GM21515 (cell line): ENCODE measurements at regions not wholly inside any gene's neighbourhood (a gene's known extent, or its start where the extent isn't known, plus 50 kb on each side); places are given as distances from the start of the nearest gene placed in this dataset.

ENCODE experiments used
- ATAC-seq: cut with Tn5 transposase; IDR thresholded peaks from one replicate; pipeline ENCODE4 v1.9.1; 2021; ENCODE audit not compliant: unreplicated experiment

- ATAC-seq, result no peak
Observed at GRCh38 chr5:126357585-126358342, 65.4 kb upstream of the GRAMD2B start.

GRCh38 chr5:126358525-126358924 lies 64.7 kb upstream of the GRAMD2B start:
- peak; percentile 91 for ATAC-seq

- no peak for ATAC-seq
Observed at GRCh38 chr5:126359884-126360283, 63.3 kb upstream of the GRAMD2B start.

GRCh38 chr5:126360467-126360866 lies 62.7 kb upstream of the GRAMD2B start:
- ATAC-seq, result no peak

- ATAC-seq, result no peak
Observed at GRCh38 chr5:126363658-126364057, 59.6 kb upstream of the GRAMD2B start.

GRCh38 chr5:126364206-126364902 lies 58.9 kb upstream of the GRAMD2B start:
- ATAC-seq, result no peak

GRCh38 chr5:126365446-126366198 lies 57.6 kb upstream of the GRAMD2B start:
- ATAC-seq, result no peak

GRCh38 chr5:126366199-126366560 lies 57.0 kb upstream of the GRAMD2B start:
- no peak for ATAC-seq

GRCh38 chr5:126368239-126368812 lies 54.9 kb upstream of the GRAMD2B start:
- ATAC-seq, result no peak

GRCh38 chr5:126369083-126369482 lies 54.1 kb upstream of the GRAMD2B start:
- no peak for ATAC-seq

- ATAC-seq, result no peak
Observed at GRCh38 chr5:126369995-126370731, 53.0 kb upstream of the GRAMD2B start.

- no peak for ATAC-seq
Observed at GRCh38 chr5:126370796-126371718, 52.2 kb upstream of the GRAMD2B start.

- no peak for ATAC-seq
Observed at GRCh38 chr5:126373375-126374108, 49.7 kb upstream of the GRAMD2B start.
